A549 (cell line): ENCODE measurements at regions not wholly inside any gene's neighbourhood (a gene's known extent, or its start where the extent isn't known, plus 50 kb on each side); places are given as distances from the start of the nearest gene placed in this dataset.

Experiments
- ESRRA ChIP-seq: fragments of 150-350 bp; IDR thresholded peaks from 2 replicates; pipeline ENCODE4 v1.6.1; 2014; ENCODE audit warnings: mild to moderate bottlenecking, low read length, borderline replicate concordance
- TF ChIP-seq, protein P1 (sequence below): fragments of 200-600 bp; sonication (generic); IDR thresholded peaks from 2 replicates; pipeline ENCODE4 v1.6.1; 2016; ENCODE audit warnings: antibody characterized with exemption, mild to moderate bottlenecking, moderate library complexity

GRCh38 chr7:130942211-130942964 lies 208.4 kb upstream of the KLF14 start:
- TF ChIP-seq ESRRA = no peak
- TF ChIP-seq, protein P1, sequence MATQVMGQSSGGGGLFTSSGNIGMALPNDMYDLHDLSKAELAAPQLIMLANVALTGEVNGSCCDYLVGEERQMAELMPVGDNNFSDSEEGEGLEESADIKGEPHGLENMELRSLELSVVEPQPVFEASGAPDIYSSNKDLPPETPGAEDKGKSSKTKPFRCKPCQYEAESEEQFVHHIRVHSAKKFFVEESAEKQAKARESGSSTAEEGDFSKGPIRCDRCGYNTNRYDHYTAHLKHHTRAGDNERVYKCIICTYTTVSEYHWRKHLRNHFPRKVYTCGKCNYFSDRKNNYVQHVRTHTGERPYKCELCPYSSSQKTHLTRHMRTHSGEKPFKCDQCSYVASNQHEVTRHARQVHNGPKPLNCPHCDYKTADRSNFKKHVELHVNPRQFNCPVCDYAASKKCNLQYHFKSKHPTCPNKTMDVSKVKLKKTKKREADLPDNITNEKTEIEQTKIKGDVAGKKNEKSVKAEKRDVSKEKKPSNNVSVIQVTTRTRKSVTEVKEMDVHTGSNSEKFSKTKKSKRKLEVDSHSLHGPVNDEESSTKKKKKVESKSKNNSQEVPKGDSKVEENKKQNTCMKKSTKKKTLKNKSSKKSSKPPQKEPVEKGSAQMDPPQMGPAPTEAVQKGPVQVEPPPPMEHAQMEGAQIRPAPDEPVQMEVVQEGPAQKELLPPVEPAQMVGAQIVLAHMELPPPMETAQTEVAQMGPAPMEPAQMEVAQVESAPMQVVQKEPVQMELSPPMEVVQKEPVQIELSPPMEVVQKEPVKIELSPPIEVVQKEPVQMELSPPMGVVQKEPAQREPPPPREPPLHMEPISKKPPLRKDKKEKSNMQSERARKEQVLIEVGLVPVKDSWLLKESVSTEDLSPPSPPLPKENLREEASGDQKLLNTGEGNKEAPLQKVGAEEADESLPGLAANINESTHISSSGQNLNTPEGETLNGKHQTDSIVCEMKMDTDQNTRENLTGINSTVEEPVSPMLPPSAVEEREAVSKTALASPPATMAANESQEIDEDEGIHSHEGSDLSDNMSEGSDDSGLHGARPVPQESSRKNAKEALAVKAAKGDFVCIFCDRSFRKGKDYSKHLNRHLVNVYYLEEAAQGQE = no peak
